ENCODE measurements at regions not wholly inside any gene's neighbourhood (a gene's known extent, or its start where the extent isn't known, plus 50 kb on each side); places are given as distances from the start of the nearest gene placed in this dataset.

DNA sequence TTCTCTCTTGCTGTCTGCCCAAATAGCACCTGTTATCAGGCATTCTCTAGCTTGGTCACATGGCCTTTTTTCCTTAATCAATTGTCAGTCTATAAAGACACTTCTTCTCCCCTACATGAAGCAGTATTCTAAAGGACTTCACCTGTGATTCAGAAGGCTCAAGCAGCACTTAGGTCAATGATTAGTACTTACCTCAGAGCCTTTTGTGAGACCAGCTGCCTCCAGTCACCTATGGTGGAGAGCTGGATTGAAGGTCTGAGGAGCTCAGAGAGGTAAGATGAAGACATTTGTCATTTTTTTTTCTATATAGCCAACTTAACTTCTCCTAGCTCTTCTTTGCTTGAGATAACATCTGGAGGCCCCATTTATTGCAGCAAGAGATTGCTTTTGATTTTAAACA is 278.3 kb upstream of the PCSK5 start:
- TF ChIP-seq CTCF (conservative IDR thresholded peaks at IDR 0.05) (no peak), ZFX (IDR thresholded peaks at IDR 0.05) (no peak)
